ENCODE measurements at regions not wholly inside any gene's neighbourhood (a gene's known extent, or its start where the extent isn't known, plus 50 kb on each side); places are given as distances from the start of the nearest gene placed in this dataset.

- Histone ChIP-seq H3K4me2 (ENCODE audit: low read length) (no peak overlapping the region), H3K27ac (ENCODE audit: low read depth, low read length, poor library complexity, severe bottlenecking) (no peak overlapping the region), H3F3A (ENCODE audit: insufficient read depth, low read length) (no peaks in the 10 kb centered on the region), H3K4me3 (ENCODE audit: low read depth, low read length, poor library complexity, severe bottlenecking) (no peak overlapping the region), H3K27me3 (ENCODE audit: insufficient read depth, low read length) (no peaks in the 10 kb centered on the region), H3K9me2 (ENCODE audit: low read depth, low read length) (no peaks in the 10 kb centered on the region), H3K36me3 (ENCODE audit: insufficient read depth, low read length) (no peaks in the 10 kb centered on the region), H3K9ac (ENCODE audit: low read length) (no peak overlapping the region), H3K4me1 (ENCODE audit: insufficient read depth, low read length, severe bottlenecking) (no peaks in the 10 kb centered on the region), H3K9me3 (ENCODE audit: low read length) (no peaks in the 10 kb centered on the region), H3K79me2 (ENCODE audit: insufficient read depth, low read length) (no peaks in the 10 kb centered on the region), H2AFZ (ENCODE audit: low read length) (no peak overlapping the region), H4K20me1 (ENCODE audit: insufficient read depth, low read length) (no peaks in the 10 kb centered on the region)
- TF ChIP-seq EZH2 (IDR thresholded peaks at IDR 0.05; ENCODE audit: borderline replicate concordance, low read length) (no peak), CTCF (IDR thresholded peaks at IDR 0.05; ENCODE audit: low read length) (no peak)
Measured at GRCh38 chr15:95440712-95441111, 889.8 kb upstream of the NR2F2 start.

DNA sequence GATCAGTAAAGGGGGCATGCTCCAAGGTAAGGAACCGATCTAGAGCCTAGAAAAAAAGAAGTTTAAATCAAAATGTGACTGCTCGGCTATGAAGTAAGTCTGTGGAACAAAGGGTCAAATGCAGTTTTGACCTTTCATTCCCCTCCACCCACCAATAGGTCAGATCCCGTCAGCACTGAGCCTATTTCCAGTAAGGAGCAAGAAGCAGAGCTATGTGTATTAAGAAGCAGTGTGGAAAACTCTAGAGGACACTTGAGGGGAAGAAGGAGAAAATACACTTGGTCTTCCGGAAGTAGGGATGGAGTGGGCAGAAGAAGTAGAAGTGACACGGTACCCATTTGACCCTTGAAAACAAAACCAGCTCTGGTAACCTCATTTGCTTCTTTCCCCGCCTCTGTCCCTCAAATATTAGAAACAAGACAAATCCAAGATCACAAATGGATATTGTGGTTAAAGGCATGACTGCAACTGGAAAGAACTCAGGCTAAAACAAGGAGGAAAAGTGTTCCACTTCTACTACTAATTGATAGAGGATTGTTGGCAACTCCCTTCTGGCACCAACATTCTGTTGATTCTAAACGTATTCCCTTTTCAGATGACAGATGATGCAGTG is 888.3 kb upstream of the NR2F2 start:
- Histone ChIP-seq H3F3A (ENCODE audit: insufficient read depth, low read length) (no peaks in the 10 kb centered on the region), H3K9me3 (ENCODE audit: low read length) (no peaks in the 10 kb centered on the region), H2AFZ (ENCODE audit: low read length) (no peak overlapping the region), H3K9me2 (ENCODE audit: low read depth, low read length) (no peaks in the 10 kb centered on the region), H3K27ac (ENCODE audit: low read depth, low read length, poor library complexity, severe bottlenecking) (no peak overlapping the region), H3K79me2 (ENCODE audit: insufficient read depth, low read length) (no peaks in the 10 kb centered on the region), H3K27me3 (ENCODE audit: insufficient read depth, low read length) (no peaks in the 10 kb centered on the region), H3K4me3 (ENCODE audit: low read depth, low read length, poor library complexity, severe bottlenecking) (no peak overlapping the region), H4K20me1 (ENCODE audit: insufficient read depth, low read length) (no peaks in the 10 kb centered on the region), H3K4me2 (ENCODE audit: low read length) (no peak overlapping the region), H3K4me1 (ENCODE audit: insufficient read depth, low read length, severe bottlenecking) (no peaks in the 10 kb centered on the region), H3K9ac (ENCODE audit: low read length) (no peak overlapping the region), H3K36me3 (ENCODE audit: insufficient read depth, low read length) (no peaks in the 10 kb centered on the region)
- TF ChIP-seq CTCF (IDR thresholded peaks at IDR 0.05; ENCODE audit: low read length) (no peak), EZH2 (IDR thresholded peaks at IDR 0.05; ENCODE audit: borderline replicate concordance, low read length) (no peak)

DNA sequence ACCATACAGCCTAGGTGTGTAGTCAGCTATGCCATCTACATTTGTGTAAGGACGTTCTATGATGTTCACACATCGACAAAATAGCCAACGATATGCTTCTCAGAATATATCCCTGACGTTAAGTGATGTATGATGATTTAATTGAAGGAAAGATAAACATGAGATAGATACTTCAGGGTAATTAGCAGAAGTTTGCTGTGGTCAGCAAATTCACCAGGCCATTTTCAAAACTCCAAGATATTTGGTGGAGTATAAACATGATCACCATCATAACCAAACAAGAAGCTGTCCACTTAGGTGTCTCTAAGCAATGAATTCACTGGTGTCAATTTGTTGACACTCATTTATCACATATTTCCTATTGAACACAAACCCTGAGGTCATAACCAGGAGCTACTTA is 885.6 kb upstream of the NR2F2 start:
- Histone ChIP-seq H3K9me3 (ENCODE audit: low read length) (no peaks in the 10 kb centered on the region), H3K27ac (ENCODE audit: low read depth, low read length, poor library complexity, severe bottlenecking) (no peak overlapping the region), H3K9ac (ENCODE audit: low read length) (no peak overlapping the region), H4K20me1 (ENCODE audit: insufficient read depth, low read length) (no peaks in the 10 kb centered on the region), H3K9me2 (ENCODE audit: low read depth, low read length) (no peaks in the 10 kb centered on the region), H3K4me3 (ENCODE audit: low read depth, low read length, poor library complexity, severe bottlenecking) (no peak overlapping the region), H2AFZ (ENCODE audit: low read length) (no peak overlapping the region), H3K79me2 (ENCODE audit: insufficient read depth, low read length) (no peaks in the 10 kb centered on the region), H3F3A (ENCODE audit: insufficient read depth, low read length) (no peaks in the 10 kb centered on the region), H3K4me1 (ENCODE audit: insufficient read depth, low read length, severe bottlenecking) (no peaks in the 10 kb centered on the region), H3K36me3 (ENCODE audit: insufficient read depth, low read length) (no peaks in the 10 kb centered on the region), H3K27me3 (ENCODE audit: insufficient read depth, low read length) (no peaks in the 10 kb centered on the region), H3K4me2 (ENCODE audit: low read length) (no peak overlapping the region)
- TF ChIP-seq CTCF (IDR thresholded peaks at IDR 0.05; ENCODE audit: low read length) (no peak), EZH2 (IDR thresholded peaks at IDR 0.05; ENCODE audit: borderline replicate concordance, low read length) (no peak)
